ENCODE measurements at regions not wholly inside any gene's neighbourhood (a gene's known extent, or its start where the extent isn't known, plus 50 kb on each side); places are given as distances from the start of the nearest gene placed in this dataset.

- no peak for TF ChIP-seq CBX8 (IDR thresholded peaks at IDR 0.05; ENCODE audit: borderline replicate concordance, low read depth, low read length)
- no peak for TF ChIP-seq USF2 (IDR thresholded peaks at IDR 0.05; ENCODE audit: low read length)
- TF ChIP-seq CTBP2 (IDR thresholded peaks at IDR 0.05; ENCODE audit: borderline replicate concordance, insufficient read depth, insufficient read length, low read length), result no peak
- TF ChIP-seq TAF1 (IDR thresholded peaks at IDR 0.05; ENCODE audit: low read depth, low read length), result no peak
- TF ChIP-seq TAF7 (optimal IDR thresholded peaks at IDR 0.05; ENCODE audit: borderline replicate concordance, low read depth, low read length), result no peak
- TF ChIP-seq BACH1 (IDR thresholded peaks at IDR 0.05; ENCODE audit: low read length), result no peak
Observed at GRCh38 chr3:130596484-130596883, 79.5 kb downstream of the COL6A6 start (continued).

Measured in H1 (cell line).